Endothelial cell of umbilical vein (primary cell): ENCODE measurements at regions not wholly inside any gene's neighbourhood (a gene's known extent, or its start where the extent isn't known, plus 50 kb on each side); places are given as distances from the start of the nearest gene placed in this dataset.

Source experiments
- CTCF ChIP-seq, 2 donors: IDR thresholded peaks; 1 replicate in 1 of 2; 2 replicates in 1 of 2; pipeline ENCODE4 v1.5.1; 2011; ENCODE audit warnings: low read length in 2 of 2, mild to moderate bottlenecking in 2 of 2, moderate library complexity in 2 of 2, control low read depth in 1 of 2, inconsistent platforms in 1 of 2, low read depth in 1 of 2; ENCODE audit not compliant: insufficient read depth in 1 of 2; ENCODE audit errors: extremely low read depth in 1 of 2
- EZH2 ChIP-seq: IDR thresholded peaks from 2 replicates; pipeline ENCODE4 v1.6.1; 2012; ENCODE audit warnings: borderline replicate concordance, low read depth, mild to moderate bottlenecking, moderate library complexity, low read length, inconsistent platforms; ENCODE audit not compliant: severe bottlenecking
- FOS ChIP-seq: IDR thresholded peaks from 2 replicates; pipeline ENCODE4 v1.6.1; 2011; ENCODE audit warnings: mild to moderate bottlenecking, low read length, moderate library complexity, borderline replicate concordance; ENCODE audit not compliant: insufficient read depth
- JUN ChIP-seq: IDR thresholded peaks from 2 replicates; pipeline ENCODE4 v1.6.1; 2011; ENCODE audit warnings: borderline replicate concordance, low read depth; ENCODE audit not compliant: insufficient read length, insufficient read depth
- MAX ChIP-seq: IDR thresholded peaks from 2 replicates; pipeline ENCODE4 v1.6.1; 2011; ENCODE audit not compliant: insufficient read depth, insufficient read length
- POLR2A ChIP-seq: IDR thresholded peaks from 2 replicates; pipeline ENCODE4 v1.6.1; 2012; ENCODE audit warnings: low read depth, mild to moderate bottlenecking, control low read depth, low read length
- POLR2AphosphoS5 ChIP-seq: IDR thresholded peaks from 2 replicates; pipeline ENCODE4 v1.6.1; 2012; ENCODE audit warnings: low read depth, mild to moderate bottlenecking, control low read depth, low read length, moderate library complexity; ENCODE audit not compliant: insufficient read depth

GRCh38 chr7:116331020-116331419, 120.7 kb downstream of the TES start:
- TF ChIP-seq POLR2AphosphoS5 = no peak
- TF ChIP-seq CTCF (IDR thresholded peaks at IDR 0.05; ENCODE audit: extremely low read depth in 1 of 2, insufficient read depth in 1 of 2, low read depth in 1 of 2, low read length in 2 of 2) = no peak
- no peak for TF ChIP-seq MAX
- TF ChIP-seq JUN = no peak
- TF ChIP-seq POLR2A = no peak
- no peak for TF ChIP-seq EZH2
- TF ChIP-seq FOS = no peak
